Sigmoid colon (tissue), 4 donors: ENCODE measurements at regions not wholly inside any gene's neighbourhood (a gene's known extent, or its start where the extent isn't known, plus 50 kb on each side); places are given as distances from the start of the nearest gene placed in this dataset.

Experiments
- CTCF ChIP-seq, 4 experiments: fragments of 450-650 bp in 3 of 4; fragments of 200-600 bp in 1 of 4; IDR thresholded peaks; one replicate each; pipeline ENCODE4 v1.5.1; 2016 to 2019; ENCODE audit warnings: antibody characterized with exemption in 4 of 4, mild to moderate bottlenecking in 3 of 4, moderate library complexity in 2 of 4
- EP300 ChIP-seq, 4 donors: sonication (generic); formaldehyde crosslinking; IDR thresholded peaks; one replicate each; pipeline ENCODE4 v1.6.1; 2017; ENCODE audit warnings: antibody characterized with exemption in 4 of 4
- POLR2A ChIP-seq, 2 donors: fragments of 450-650 bp; IDR thresholded peaks; one replicate each; pipeline ENCODE4 v1.6.1; 2016; ENCODE audit warnings: antibody characterized with exemption in 2 of 2, mild to moderate bottlenecking in 2 of 2, moderate library complexity in 2 of 2

GRCh38 chr15:93173369-93173768, 84.4 kb upstream of the RGMA start:
- TF ChIP-seq CTCF (IDR thresholded peaks at IDR 0.05) (no peak), EP300 (IDR thresholded peaks at IDR 0.05) (no peak), POLR2A (IDR thresholded peaks at IDR 0.05) (no peak)
